GM12878 (cell line): ENCODE measurements at regions not wholly inside any gene's neighbourhood (a gene's known extent, or its start where the extent isn't known, plus 50 kb on each side); places are given as distances from the start of the nearest gene placed in this dataset.

Experiments used
- EP300 ChIP-seq, 2 experiments: fragments of 150-350 bp in 1 of 2; IDR thresholded peaks; 2 replicates each; pipeline ENCODE4 v1.6.1; 2011 to 2012; ENCODE audit warnings: low read depth in 2 of 2, low read length in 2 of 2, borderline replicate concordance in 1 of 2, improper control_type of control experiment in 1 of 2, inconsistent platforms in 1 of 2; ENCODE audit not compliant: control insufficient read depth in 1 of 2
- ESRRA ChIP-seq: IDR thresholded peaks from 2 replicates; pipeline ENCODE4 v1.6.1; 2012; ENCODE audit warnings: mild to moderate bottlenecking, low read length, improper control_type of control experiment
- ETV6 ChIP-seq, 2 experiments: fragments of 450-650 bp in 1 of 2; IDR thresholded peaks in 1 of 2; conservative IDR thresholded peaks in 1 of 2; 2 replicates each; pipeline ENCODE4 v1.6.1; 2014; ENCODE audit warnings: antibody characterized with exemption in 1 of 2, borderline replicate concordance in 1 of 2, low read depth in 1 of 2, mild to moderate bottlenecking in 1 of 2, moderate library complexity in 1 of 2
- HCFC1 ChIP-seq: fragments of 150-350 bp; IDR thresholded peaks from 2 replicates; pipeline ENCODE4 v1.6.1; 2014; ENCODE audit warnings: low read length
- HDAC2 ChIP-seq: fragments of 200-600 bp; sonication (generic); IDR thresholded peaks from 2 replicates; pipeline ENCODE4 v1.6.1; 2017
- KLF5 ChIP-seq: fragments of 450-650 bp; IDR thresholded peaks from 2 replicates; pipeline ENCODE4 v1.6.1; 2014; ENCODE audit warnings: mild to moderate bottlenecking; ENCODE audit not compliant: partially characterized antibody
- MTA2 ChIP-seq: fragments of 450-650 bp; IDR thresholded peaks from 2 replicates; pipeline ENCODE4 v1.6.1; 2016; ENCODE audit warnings: low read depth, mild to moderate bottlenecking, moderate library complexity
- MTA3 ChIP-seq: IDR thresholded peaks from 2 replicates; pipeline ENCODE4 v1.6.1; 2012; ENCODE audit warnings: low read length, inconsistent platforms, borderline replicate concordance
- MXI1 ChIP-seq: fragments of 150-350 bp; IDR thresholded peaks from 2 replicates; pipeline ENCODE4 v1.6.1; 2011; ENCODE audit warnings: low read depth, mild to moderate bottlenecking, inconsistent platforms, low read length, improper control_type of control experiment
- NR2C2 ChIP-seq: IDR thresholded peaks from 2 replicates; pipeline ENCODE4 v1.6.1; 2011; ENCODE audit warnings: borderline replicate concordance, low read depth; ENCODE audit not compliant: control insufficient read depth, insufficient read length
- SMC3 ChIP-seq: IDR thresholded peaks from 2 replicates; pipeline ENCODE4 v1.6.1; 2011; ENCODE audit warnings: low read length, improper control_type of control experiment, borderline replicate concordance
- STAT3 ChIP-seq: IDR thresholded peaks from 2 replicates; pipeline ENCODE4 v1.6.1; 2011; ENCODE audit warnings: low read depth, low read length, improper control_type of control experiment
- ZNF207 ChIP-seq: fragments of 450-650 bp; IDR thresholded peaks from 2 replicates; pipeline ENCODE4 v1.6.1; 2014; ENCODE audit warnings: antibody characterized with exemption, mild to moderate bottlenecking, borderline replicate concordance
- TF ChIP-seq, protein P1 (sequence below): fragments of 450-650 bp; conservative IDR thresholded peaks from 2 replicates; pipeline ENCODE4 v1.6.1; 2017; ENCODE audit warnings: mild to moderate bottlenecking, moderate library complexity
- TF ChIP-seq, protein P2 (sequence below): IDR thresholded peaks from 2 replicates; pipeline ENCODE4 v1.6.1; 2012; ENCODE audit warnings: low read depth, low read length, improper control_type of control experiment
- TF ChIP-seq, protein P3 (sequence below): fragments of 450-650 bp; IDR thresholded peaks from 2 replicates; pipeline ENCODE4 v1.6.1; 2017; ENCODE audit warnings: mild to moderate bottlenecking, moderate library complexity
- TF ChIP-seq, protein P4 (sequence below): fragments of 450-650 bp; formaldehyde crosslinking; IDR thresholded peaks from 2 replicates; pipeline ENCODE4 v1.4.0; 2022; ENCODE audit warnings: mild to moderate bottlenecking, moderate library complexity

DNA sequence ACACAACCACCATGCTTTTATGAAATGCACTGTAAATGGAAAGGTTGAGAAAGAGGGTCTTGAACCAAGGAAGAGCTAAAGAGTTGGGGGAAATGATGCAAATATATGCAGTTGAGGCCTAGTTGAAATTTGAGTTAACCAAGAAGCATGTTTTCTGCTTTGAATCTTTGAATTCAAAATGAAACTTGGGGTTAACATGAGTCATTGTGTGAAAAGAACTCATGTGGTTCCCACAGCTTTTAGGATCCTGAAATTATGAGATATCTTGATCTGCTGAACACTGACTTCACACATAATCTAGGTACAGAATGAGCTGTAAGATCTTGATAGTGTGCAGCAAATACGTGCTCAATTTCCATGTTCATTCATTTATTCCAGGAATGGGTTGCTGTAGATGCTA is 422.9 kb upstream of the TRIB2 start (continued):
- TF ChIP-seq, protein P1, sequence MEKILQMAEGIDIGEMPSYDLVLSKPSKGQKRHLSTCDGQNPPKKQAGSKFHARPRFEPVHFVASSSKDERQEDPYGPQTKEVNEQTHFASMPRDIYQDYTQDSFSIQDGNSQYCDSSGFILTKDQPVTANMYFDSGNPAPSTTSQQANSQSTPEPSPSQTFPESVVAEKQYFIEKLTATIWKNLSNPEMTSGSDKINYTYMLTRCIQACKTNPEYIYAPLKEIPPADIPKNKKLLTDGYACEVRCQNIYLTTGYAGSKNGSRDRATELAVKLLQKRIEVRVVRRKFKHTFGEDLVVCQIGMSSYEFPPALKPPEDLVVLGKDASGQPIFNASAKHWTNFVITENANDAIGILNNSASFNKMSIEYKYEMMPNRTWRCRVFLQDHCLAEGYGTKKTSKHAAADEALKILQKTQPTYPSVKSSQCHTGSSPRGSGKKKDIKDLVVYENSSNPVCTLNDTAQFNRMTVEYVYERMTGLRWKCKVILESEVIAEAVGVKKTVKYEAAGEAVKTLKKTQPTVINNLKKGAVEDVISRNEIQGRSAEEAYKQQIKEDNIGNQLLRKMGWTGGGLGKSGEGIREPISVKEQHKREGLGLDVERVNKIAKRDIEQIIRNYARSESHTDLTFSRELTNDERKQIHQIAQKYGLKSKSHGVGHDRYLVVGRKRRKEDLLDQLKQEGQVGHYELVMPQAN: no peak
- TF ChIP-seq ESRRA: no peak
- 0 out of 2 replicates have a peak, but pooled peaks have one; percentile 57 for TF ChIP-seq STAT3
- TF ChIP-seq KLF5: no peak
- no peak for TF ChIP-seq ZNF207
- peak; percentile 54; the same call in 1 of the 2 replicates for TF ChIP-seq MTA3
- no peak for TF ChIP-seq HCFC1
- TF ChIP-seq NR2C2: no peak
- TF ChIP-seq, protein P2, sequence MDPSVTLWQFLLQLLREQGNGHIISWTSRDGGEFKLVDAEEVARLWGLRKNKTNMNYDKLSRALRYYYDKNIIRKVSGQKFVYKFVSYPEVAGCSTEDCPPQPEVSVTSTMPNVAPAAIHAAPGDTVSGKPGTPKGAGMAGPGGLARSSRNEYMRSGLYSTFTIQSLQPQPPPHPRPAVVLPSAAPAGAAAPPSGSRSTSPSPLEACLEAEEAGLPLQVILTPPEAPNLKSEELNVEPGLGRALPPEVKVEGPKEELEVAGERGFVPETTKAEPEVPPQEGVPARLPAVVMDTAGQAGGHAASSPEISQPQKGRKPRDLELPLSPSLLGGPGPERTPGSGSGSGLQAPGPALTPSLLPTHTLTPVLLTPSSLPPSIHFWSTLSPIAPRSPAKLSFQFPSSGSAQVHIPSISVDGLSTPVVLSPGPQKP: no peak
- TF ChIP-seq, protein P3, sequence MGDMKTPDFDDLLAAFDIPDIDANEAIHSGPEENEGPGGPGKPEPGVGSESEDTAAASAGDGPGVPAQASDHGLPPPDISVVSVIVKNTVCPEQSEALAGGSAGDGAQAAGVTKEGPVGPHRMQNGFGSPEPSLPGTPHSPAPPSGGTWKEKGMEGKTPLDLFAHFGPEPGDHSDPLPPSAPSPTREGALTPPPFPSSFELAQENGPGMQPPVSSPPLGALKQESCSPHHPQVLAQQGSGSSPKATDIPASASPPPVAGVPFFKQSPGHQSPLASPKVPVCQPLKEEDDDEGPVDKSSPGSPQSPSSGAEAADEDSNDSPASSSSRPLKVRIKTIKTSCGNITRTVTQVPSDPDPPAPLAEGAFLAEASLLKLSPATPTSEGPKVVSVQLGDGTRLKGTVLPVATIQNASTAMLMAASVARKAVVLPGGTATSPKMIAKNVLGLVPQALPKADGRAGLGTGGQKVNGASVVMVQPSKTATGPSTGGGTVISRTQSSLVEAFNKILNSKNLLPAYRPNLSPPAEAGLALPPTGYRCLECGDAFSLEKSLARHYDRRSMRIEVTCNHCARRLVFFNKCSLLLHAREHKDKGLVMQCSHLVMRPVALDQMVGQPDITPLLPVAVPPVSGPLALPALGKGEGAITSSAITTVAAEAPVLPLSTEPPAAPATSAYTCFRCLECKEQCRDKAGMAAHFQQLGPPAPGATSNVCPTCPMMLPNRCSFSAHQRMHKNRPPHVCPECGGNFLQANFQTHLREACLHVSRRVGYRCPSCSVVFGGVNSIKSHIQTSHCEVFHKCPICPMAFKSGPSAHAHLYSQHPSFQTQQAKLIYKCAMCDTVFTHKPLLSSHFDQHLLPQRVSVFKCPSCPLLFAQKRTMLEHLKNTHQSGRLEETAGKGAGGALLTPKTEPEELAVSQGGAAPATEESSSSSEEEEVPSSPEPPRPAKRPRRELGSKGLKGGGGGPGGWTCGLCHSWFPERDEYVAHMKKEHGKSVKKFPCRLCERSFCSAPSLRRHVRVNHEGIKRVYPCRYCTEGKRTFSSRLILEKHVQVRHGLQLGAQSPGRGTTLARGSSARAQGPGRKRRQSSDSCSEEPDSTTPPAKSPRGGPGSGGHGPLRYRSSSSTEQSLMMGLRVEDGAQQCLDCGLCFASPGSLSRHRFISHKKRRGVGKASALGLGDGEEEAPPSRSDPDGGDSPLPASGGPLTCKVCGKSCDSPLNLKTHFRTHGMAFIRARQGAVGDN: peak; percentile 80
- peak in 1 of 2 experiments; percentile 67; a peak in 1 of 4 replicates for TF ChIP-seq ETV6 (conservative IDR thresholded peaks at IDR 0.05 in 1 of 2, IDR thresholded peaks at IDR 0.05 in 1 of 2; ENCODE audit: borderline replicate concordance in 1 of 2, low read depth in 1 of 2)
- TF ChIP-seq HDAC2: no peak
- TF ChIP-seq, protein P4, sequence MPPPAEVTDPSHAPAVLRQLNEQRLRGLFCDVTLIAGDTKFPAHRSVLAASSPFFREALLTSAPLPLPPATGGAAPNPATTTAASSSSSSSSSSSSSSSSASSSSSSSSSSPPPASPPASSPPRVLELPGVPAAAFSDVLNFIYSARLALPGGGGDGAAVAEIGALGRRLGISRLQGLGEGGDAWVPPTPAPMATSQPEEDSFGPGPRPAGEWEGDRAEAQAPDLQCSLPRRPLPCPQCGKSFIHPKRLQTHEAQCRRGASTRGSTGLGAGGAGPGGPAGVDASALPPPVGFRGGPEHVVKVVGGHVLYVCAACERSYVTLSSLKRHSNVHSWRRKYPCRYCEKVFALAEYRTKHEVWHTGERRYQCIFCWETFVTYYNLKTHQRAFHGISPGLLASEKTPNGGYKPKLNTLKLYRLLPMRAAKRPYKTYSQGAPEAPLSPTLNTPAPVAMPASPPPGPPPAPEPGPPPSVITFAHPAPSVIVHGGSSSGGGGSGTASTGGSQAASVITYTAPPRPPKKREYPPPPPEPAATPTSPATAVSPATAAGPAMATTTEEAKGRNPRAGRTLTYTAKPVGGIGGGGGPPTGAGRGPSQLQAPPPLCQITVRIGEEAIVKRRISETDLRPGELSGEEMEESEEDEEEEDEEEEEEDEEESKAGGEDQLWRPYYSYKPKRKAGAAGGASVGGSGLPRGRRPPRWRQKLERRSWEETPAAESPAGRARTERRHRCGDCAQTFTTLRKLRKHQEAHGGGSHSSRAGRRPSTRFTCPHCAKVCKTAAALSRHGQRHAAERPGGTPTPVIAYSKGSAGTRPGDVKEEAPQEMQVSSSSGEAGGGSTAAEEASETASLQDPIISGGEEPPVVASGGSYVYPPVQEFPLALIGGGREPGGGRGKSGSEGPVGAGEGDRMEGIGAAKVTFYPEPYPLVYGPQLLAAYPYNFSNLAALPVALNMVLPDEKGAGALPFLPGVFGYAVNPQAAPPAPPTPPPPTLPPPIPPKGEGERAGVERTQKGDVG (CRISPR knock-in tag): no peak
- no peak for TF ChIP-seq MXI1
- TF ChIP-seq EP300 (IDR thresholded peaks at IDR 0.05; ENCODE audit: borderline replicate concordance in 1 of 2, control insufficient read depth in 1 of 2, low read depth in 2 of 2, low read length in 2 of 2): peak; percentile 42 to 96; a peak in 3 of 4 replicates
- peak; percentile 87 for TF ChIP-seq MTA2
- TF ChIP-seq SMC3: peak; percentile 8; the same call in 1 of the 2 replicates
